HEK293 (cell line): ENCODE measurements at regions not wholly inside any gene's neighbourhood (a gene's known extent, or its start where the extent isn't known, plus 50 kb on each side); places are given as distances from the start of the nearest gene placed in this dataset.

Source experiments
- CTCF ChIP-seq: fragments of 450-650 bp; formaldehyde crosslinking; IDR thresholded peaks from 2 replicates; pipeline ENCODE4 v1.5.1; 2016; ENCODE audit warnings: missing biosample characterization, missing genetic modification characterization
- OSR2 ChIP-seq: fragments of 450-650 bp; formaldehyde crosslinking; IDR thresholded peaks from 2 replicates; pipeline ENCODE4 v1.5.1; 2016; ENCODE audit warnings: missing biosample characterization, missing genetic modification characterization
- ZNF146 ChIP-seq: fragments of 450-650 bp; formaldehyde crosslinking; IDR thresholded peaks from 2 replicates; pipeline ENCODE4 v1.5.1; 2016; ENCODE audit warnings: missing biosample characterization, missing genetic modification characterization
- ZNF221 ChIP-seq: fragments of 450-650 bp; formaldehyde crosslinking; IDR thresholded peaks from 2 replicates; pipeline ENCODE4 v1.5.1; 2017; ENCODE audit warnings: missing biosample characterization, missing genetic modification characterization, borderline replicate concordance

- TF ChIP-seq OSR2 (tag by site-specific recombination), result no peak
- no peak for TF ChIP-seq ZNF146 (tag by site-specific recombination)
- TF ChIP-seq ZNF221, result no peak
- no peak for TF ChIP-seq CTCF (tag by site-specific recombination)
These were observed 102.8 kb upstream of the CDK13 start for GRCh38 chr7:39847227-39847626.
